ENCODE measurements at regions not wholly inside any gene's neighbourhood (a gene's known extent, or its start where the extent isn't known, plus 50 kb on each side); places are given as distances from the start of the nearest gene placed in this dataset.
"Not testable (repeated sequence)": the region's sequence is repeated elsewhere in the genome, so short reads cannot be mapped to it uniquely, and the experiment has no call there.

- no peak for DNase-seq
Observed at GRCh38 chr14:44783901-44784300, 177.8 kb downstream of the KLHL28 start.

DNA sequence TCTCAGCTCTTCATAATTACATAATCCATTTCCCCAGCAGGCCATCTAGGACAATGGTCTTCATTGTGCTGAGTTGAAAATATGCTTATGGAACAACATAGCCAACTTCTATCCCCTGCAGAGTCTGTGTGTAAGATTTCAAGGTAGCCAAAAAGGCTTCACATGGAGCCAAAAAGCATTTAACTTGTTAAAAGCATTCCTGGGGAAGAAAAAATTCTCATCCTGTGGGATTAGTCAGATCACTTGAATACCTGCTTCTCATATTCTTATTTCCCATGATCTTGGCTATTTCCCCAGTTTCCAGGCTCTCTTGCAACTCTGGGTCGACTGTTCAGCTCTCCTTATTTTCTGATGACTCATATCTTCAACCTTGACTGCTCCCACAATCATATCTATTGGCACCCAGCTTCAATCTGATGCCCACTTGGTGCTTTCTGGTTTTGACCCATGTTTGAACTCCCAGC is 178.9 kb downstream of the KLHL28 start:
- DNase-seq, result no peak

DNA sequence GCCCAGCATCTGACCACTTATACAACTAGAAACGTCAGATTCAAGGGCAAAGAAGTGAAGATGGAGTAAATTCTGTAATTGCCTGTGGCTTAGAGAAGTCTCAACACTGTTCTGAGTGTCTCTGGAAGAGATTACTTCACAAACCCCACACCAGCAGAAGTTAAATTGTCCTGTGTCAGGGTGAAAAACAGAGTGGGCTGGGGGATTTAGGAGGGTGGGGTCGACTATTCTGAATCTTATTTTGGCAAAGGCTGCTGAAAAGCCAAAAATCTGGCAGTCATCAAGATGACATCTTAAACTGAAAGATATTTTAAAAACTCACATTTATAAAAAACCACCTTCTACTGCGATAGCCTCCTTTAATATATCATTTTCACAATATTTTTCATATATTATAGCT is 180.8 kb downstream of the KLHL28 start:
- no peak for DNase-seq

DNA sequence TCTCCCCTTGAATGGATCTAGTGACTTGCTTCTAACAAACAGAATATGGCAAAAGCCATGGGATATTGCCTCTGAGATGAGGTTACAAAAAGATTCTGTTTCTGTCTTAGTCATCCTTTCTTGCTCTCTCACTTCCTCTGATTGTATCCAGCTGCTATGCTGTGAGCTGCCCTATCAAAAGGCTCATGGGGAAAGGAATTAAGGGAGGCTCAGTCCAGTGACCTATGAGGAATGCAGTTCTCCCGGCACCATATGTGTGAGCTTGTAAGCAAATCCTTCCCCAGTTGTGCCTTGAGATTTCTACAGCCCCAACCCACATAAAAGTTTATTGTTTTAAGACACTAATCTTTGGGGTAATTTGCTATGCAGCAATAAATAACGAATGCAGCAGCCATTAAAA is 183.1 kb downstream of the KLHL28 start:
- DNase-seq, result no peak

DNA sequence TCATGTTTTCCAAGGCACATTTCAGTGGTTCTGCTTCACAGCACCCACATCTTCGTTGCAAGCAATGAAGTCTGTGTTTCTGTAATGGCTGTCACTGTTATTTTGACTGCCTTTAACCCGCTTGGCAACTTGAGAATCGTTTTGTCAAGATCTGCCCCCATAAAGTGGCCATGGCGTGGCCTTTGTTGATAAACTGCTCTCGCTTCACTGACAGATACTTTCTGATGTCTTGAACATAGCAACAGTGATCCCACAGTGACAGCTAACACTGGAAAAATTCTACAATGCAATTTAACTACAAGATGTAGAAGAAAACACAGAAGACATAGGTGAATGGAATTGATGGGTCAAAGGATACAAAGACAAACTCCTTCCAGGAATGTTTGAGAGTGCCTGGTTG is 184.2 kb downstream of the KLHL28 start:
- no peak for DNase-seq

GRCh38 chr14:44775248-44775647 is 186.5 kb downstream of the KLHL28 start:
- DNase-seq, result no peak

DNA sequence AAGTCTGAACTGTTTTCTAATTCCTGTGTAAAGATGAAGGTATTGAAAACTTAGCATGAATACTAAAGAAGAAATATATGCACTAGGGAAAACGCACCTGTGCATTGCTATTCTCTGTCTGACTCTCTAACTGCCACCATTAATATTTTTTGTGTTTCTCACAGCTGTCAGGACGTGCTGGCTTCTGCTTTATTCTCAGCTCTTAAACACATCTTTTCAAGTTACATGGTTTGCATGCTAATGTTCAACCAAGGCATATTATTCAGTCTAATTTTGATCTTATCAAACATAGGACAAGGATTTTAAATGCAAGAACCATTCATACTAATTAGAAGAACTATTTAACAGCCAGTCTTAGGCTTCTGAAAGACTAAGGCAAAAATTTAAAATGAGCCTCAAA is 187.4 kb downstream of the KLHL28 start:
- DNase-seq, result no peak

- no peak for DNase-seq
Observed at GRCh38 chr14:44771496-44771895, 190.3 kb downstream of the KLHL28 start.

- no peak for DNase-seq
Observed at GRCh38 chr14:44770201-44770600, 191.5 kb downstream of the KLHL28 start.

GRCh38 chr14:44768935-44769334 is 192.8 kb downstream of the KLHL28 start:
- no peak for DNase-seq

- DNase-seq, result no peak
Observed at GRCh38 chr14:44767646-44768173, 194.0 kb downstream of the KLHL28 start.

DNA sequence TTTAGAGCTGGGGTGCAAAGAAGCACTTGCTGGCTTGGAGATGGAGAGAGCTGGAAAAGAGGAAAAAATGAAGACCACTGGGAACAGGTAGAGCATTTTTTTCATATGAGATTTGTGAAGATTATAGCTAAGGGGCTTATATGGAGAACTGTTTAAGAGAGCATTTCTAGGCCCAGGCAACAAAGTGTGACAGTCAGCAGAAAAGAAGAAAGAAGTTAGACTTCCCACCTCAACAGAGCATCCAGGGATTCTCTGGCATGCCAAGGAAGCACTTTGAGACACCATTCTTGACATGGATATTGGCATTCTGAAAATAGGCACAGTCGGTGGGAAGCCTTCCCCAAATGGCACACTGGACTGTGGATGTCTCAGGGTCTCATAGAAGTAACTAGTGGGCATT is 195.5 kb downstream of the KLHL28 start:
- DNase-seq, result no peak

DNA sequence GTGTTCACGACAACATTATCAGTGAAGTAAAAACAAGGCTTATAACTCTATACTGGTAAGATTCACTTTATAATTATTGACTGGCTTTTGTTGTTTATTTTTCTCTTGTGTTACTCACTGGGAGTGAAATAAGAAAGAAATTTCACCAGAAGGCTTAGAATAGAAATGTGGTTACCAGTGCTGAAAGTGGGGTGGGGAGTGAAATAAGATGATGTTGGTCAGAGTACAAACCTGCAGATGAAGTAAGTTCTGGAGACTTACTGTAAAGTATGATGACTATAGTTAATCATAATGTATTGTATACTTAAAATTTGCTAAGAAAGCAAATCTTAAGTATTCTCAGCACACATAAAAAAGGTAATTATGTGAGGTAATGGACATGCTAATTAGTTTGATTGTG is 198.4 kb downstream of the KLHL28 start:
- DNase-seq, result no peak

DNA sequence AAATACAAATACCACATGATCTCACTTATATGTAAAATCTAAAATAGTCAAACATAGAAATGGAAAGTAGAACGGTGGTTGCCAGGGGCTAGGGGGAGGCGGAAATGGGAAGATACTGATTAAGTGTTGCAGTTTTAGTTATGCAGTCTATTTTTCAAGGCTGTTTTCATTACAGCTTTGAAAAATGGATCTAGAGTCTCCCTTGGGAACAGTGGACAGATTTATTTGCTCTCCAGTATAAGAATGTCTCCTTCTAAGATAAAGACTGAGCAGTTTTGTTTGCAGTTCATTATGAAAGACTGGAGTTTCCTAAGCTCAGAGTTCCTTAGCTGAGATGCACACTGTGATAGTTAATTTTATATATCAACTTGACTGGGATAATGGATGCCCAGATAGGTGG is 202.5 kb downstream of the KLHL28 start:
- no peak for DNase-seq

GRCh38 chr14:44756554-44756953 is 205.2 kb downstream of the KLHL28 start:
- DNase-seq, result no peak

DNA sequence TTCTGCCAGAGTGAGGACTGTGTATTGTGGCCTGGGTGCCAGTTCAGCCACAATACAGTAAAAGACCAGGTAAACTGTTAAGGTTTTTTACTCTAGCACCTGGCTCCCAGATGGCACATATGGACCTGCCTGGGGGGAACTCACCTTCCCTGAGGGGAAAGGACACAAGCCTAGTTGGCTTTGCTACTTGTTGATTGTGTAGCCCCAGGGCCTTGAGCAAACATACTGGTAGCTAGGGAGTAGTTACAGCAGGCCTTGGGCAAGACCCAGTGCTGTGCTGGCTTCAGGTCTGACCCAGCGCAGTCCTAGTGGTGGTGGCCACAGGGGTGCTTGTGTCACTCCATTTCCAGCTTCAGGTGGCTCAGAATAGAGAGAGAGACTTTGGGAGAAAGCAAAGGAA is 216.4 kb downstream of the KLHL28 start:
- no peak for DNase-seq

DNA sequence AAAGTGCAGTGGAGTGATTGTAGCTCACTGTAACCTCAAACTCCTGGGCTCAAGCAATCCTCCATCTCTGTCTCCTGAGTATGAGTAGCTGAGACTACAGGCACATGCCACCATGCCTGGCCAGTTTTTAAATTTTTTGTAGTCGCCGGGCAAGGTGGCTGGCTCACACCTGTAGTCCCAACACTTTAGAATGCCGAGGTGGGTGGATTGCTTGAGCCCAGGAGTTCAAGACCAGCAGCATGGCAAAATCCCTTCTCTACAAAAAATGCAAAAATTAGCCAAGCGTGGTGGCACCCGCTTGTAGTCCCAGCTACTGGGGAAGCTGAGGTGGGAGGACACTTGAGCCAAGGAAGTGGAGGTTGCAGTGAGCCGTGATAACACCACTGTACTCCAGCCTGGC is 219.5 kb downstream of the KLHL28 start:
- no peak for DNase-seq

DNA sequence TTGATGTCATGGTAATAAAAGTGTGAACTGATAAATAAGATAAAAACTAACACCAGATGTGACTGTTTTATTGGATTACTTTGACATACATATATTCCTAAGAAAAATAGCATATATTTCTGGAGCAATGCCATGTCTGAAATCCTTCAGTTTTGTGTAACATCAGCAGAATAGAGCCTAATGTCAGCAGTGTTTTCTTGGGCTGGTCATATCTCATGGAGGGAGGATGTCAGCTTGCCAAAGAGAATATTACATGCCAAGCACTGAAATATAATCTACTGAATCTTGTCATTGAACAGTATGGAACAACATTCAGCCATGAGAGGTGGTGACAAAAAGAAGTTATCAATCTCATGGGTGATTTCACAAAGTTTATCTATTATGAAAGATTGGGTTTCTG is 220.3 kb downstream of the KLHL28 start:
- DNase-seq, result no peak

GRCh38 chr14:44736326-44736725 is 225.4 kb downstream of the KLHL28 start:
- DNase-seq, result no peak

DNA sequence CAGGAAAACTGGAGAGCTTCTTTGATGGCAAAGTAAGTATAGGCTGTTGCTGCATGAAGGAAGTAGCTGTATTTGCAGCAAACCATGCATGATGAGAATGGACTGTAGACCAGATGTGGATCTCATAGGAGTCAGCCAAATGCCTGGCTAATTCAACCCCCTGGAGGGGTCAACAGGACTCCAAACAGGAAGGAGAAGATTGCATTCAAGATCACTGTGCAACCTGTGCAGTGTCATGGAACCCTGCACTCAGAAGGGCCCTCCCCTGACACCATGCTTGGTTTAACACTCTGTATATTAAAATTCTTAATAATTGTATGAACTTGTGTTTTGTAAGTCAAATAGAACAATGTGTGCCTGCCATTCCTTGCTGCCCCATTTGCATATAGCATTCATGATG is 225.1 kb upstream of the FSCB start:
- no peak for DNase-seq

DNA sequence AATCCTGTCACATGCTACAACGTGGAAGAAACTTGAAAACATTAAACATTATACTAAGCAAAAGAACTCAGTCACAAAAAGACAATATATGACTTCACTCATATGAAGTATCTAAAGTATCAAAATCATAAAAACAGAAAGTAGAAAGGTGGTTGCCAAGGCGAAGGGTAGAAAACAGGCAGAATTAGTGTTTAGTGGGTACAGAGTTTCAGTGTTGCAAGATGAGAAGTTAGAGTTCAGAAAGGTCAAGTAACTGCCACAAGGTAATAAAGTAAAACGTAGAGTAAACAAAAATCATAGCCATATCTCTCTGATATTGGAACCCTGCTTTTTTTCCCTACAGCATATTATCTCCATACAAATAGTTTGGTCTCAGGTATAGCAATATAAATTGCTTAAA is 223.8 kb upstream of the FSCB start:
- no peak for DNase-seq

GRCh38 chr14:44721395-44721794 is 214.3 kb upstream of the FSCB start:
- DNase-seq, result not testable (repeated sequence)

DNA sequence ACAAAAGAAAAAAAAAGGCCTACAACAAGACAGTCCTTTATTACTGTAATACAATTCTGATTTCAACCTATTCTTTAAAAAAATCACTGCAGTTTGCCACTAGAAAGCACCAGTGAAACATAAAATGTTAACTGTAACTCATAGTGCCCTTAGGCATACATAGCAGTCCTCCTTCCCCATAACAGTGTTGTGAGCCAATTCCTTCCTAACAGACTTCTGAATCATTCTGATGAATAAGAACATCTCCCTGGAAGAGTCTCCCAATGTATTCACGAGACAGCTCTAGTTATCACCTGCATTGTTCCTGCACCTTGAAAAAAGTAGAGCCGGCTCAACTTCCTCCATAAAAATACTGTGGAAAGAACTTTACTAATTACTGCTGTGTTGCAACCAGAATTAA is 213.6 kb upstream of the FSCB start:
- DNase-seq, result no peak

DNA sequence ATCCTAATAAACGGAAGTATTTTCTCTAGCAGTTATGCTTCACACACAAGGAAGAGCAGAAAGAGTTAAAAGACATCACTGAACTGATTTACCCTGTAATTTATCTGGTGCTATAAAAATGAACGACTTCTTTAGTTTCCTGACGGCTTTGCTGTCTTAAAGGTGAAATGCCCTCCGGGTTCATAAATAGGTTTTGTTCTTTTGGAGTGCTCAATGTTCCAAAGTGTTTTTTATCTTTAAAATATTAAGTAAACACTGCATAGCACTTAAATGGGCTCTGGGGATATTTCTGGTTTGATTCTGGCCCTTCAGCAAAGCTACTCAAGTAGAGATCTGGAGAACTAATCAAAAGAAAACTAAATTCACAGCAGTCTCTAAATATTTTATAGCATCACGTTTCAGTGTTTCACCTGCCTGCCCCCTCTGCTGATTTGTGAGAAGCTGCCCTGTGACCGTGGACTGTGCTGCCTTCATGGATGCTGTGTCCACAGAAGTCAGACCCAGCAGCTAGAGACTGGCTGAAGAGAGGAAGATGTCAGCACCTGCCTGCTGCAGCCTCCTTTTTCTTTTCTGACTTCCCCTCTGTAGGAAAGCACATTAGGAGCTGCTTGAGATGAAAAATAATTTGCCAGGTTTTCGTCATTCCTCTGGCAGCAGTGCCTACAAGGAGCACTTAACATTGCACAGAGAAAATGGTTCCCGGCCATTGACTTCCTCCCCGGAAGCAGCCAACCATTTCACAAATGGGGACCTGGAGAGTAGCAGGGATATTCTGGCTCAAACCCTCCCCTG is 205.1 kb upstream of the FSCB start:
- peak in 1 of 2 experiments; percentile 23 for DNase-seq
